Choroid plexus epithelial cell (primary cell): ENCODE measurements at regions not wholly inside any gene's neighbourhood (a gene's known extent, or its start where the extent isn't known, plus 50 kb on each side); places are given as distances from the start of the nearest gene placed in this dataset.
"Not testable (repeated sequence)": the region's sequence is repeated elsewhere in the genome, so short reads cannot be mapped to it uniquely, and the experiment has no call there.

ENCODE experiments used
- DNase-seq: peaks from one replicate; pipeline ENCODE4 v3.0.0-alpha.2; 2010; ENCODE audit warnings: low read depth
- H3K4me3 ChIP-seq: 2 replicates; pipeline ENCODE4 v1.5.1; 2011; ENCODE audit warnings: low read depth, mild to moderate bottlenecking, control low read depth, low read length, moderate library complexity
- CTCF ChIP-seq: conservative IDR thresholded peaks from 2 replicates; pipeline ENCODE4 v1.5.1; 2011; ENCODE audit warnings: low read depth, mild to moderate bottlenecking, control low read depth, inconsistent platforms, low read length, moderate library complexity

DNA sequence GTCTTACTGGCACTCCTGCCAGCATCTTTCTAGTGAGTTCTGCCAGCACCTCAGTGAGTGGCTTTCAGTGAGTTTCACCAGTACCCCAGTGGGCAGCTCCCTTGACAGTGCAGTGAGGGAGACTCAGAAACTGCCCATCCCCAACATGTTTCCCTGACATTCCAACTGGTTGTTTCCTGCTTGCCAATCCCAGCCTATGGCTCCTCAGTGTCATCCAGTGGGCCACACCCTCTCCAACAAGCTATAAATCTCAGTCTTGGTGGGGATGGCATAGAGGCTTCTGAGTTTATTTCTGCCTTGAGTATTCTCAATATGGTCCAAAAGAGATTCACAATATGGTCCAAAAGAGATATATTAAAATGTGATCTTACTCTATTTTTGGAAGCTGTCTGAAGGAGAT is 461.2 kb upstream of the NR3C2 start:
- no peak for TF ChIP-seq CTCF
- no peak overlapping the region for H3K4me3 ChIP-seq
- no peak for DNase-seq

DNA sequence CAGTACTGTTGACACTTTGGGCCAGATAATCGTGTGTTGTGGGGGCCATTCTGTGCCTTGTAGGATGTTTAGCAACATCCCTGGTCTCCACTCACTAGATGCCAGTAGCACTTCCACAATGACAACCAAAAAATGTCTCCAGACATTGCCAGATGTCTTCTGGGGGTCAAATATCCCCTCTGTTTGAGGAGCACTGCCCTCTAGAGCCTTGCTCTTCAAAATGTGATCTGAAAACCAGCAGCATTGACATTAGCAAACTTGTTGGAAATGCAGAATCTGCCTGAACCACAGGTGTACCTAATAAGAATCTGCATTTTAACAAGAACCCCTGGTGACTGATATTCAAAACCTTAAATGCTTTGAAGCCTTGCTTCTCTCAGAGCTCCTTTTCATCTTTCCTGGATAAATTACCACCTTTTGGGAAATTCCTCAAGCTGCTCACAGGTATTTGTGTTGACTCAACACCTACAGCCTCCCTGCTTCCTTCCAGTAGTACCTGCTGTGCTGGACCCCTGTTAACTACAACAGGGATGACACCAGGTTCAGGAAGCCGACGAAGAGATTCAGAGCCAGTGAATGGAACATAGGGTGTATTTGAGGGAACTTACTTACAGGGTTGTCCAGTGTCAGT is 459.0 kb upstream of the NR3C2 start:
- DNase-seq: no peak
- no peak for TF ChIP-seq CTCF

GRCh38 chr4:148898139-148898538 is 455.9 kb upstream of the NR3C2 start:
- not testable (repeated sequence) for H3K4me3 ChIP-seq, DNase-seq

More for the DNA sequence above, 459.0 kb upstream of the NR3C2 start:
- no peak overlapping the region for H3K4me3 ChIP-seq

DNA sequence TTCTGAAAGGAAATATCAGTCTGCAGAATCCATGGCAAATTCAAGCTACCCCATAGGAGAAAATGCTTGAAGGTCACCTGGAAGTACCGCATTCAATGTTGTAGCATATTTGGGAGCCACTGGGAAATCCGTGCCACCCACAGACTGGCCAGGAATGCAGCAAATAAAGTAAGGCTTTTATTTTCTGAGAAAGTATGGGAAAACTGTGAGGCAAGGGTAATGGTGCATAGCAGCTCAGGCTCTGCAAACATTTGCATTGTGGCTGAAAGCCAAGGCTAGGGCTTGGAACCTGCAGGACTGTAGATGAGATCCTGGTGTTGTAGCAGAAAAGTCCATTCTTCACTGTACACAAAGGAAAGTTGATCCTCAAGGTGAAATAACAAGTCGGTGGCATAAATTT is 450.9 kb upstream of the NR3C2 start:
- H3K4me3 ChIP-seq: no peak overlapping the region
- TF ChIP-seq CTCF: no peak
- DNase-seq: no peak

DNA sequence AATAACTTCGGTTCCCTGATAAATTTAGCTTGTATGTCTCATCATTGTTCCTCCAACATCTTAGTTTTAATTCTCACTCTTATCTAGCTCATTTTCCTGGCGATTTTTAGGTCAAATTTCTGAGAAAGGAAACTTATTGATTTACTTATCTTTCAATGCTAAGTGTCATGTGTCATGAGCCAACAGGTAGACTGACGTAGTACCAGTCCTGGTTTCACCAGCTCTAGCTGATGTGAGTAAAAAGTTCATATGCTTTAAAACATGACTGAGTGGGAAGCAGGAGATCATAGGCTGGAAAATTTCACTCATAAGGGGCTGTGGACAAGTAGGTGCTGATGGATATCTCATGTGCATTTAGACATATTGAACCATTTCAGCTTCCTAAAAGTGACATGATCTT is 441.7 kb upstream of the NR3C2 start:
- no peak for TF ChIP-seq CTCF
- no peak for DNase-seq
- H3K4me3 ChIP-seq: no peak overlapping the region

- no peak overlapping the region for H3K4me3 ChIP-seq
- no peak for TF ChIP-seq CTCF
- no peak for DNase-seq
These were observed 441.2 kb upstream of the NR3C2 start for GRCh38 chr4:148883435-148883834.

DNA sequence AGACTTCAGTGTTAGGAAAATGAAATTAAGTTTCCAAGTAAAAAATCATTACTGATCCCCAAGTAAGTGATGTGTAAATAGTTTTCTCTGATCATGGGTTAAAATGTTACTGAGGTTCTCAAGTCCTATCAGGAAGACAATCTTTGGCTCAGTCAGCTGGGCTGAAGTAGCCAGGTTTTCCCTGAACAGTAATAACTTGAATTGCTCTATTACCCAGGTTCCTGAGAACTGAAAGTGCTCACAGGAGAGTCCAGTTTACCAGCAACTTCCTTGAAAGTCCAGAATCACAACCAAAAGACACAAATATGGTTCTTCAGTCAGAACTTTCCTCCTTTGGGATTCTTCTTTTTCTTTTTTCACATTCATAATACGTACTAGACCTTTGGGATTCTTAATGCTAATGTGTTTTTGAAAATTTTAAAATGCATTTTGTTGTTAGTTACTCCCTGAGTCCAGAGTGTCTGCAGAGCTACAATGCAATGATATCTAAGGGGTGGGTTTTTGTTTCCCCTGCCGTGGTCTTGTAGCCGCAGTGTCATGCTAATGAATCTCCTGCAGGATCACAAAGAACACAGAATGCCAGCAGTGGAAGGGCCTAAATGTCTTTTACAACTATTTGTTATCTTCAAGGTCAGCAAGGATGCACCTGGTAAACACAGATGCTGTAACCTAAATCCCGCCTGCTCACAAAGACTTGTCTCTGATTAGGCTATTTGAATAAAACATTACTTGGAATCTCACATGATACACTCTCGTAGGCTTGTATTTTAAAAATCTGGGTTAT is 439.8 kb upstream of the NR3C2 start:
- H3K4me3 ChIP-seq: no peak overlapping the region
- DNase-seq: no peak
- TF ChIP-seq CTCF: no peak
